B cell (primary cell): ENCODE measurements at regions not wholly inside any gene's neighbourhood (a gene's known extent, or its start where the extent isn't known, plus 50 kb on each side); places are given as distances from the start of the nearest gene placed in this dataset.

ENCODE experiments used
- EZH2 ChIP-seq: IDR thresholded peaks from 2 replicates; pipeline ENCODE4 v1.6.1; 2012; ENCODE audit warnings: borderline replicate concordance, low read depth, mild to moderate bottlenecking, moderate library complexity, low read length; ENCODE audit not compliant: insufficient read depth, poor library complexity, severe bottlenecking
- TF ChIP-seq, protein P1 (sequence below): fragments of 200-600 bp; IDR thresholded peaks from one replicate; pipeline ENCODE4 v1.8.0; 2022; ENCODE audit warnings: antibody characterized with exemption, mild to moderate bottlenecking

DNA sequence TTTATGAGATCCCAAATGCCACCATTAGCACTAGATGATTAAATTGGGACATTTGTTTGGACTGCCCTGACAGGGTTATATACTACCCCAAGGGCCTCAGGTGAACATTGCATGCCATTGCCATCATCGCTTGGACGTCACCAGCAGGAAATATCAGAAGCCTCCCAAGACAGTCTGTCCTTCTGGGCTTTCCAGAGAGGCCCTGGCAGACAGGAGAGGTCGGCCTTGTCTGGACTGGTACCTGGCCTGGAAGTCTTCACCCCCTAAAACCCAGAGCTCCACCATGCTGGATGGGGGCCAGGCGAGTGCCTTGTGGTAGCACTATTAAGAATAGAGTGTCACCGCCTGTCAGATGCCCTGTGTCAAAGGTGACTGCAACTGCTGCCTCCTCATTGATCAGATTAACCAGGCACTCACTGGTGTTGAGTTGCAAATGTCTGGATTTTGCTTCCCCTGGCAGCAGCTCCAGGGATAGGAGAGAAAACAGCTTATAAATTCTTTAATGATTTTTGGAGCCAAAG is 324.1 kb upstream of the RASGRP1 start:
- TF ChIP-seq, protein P1, sequence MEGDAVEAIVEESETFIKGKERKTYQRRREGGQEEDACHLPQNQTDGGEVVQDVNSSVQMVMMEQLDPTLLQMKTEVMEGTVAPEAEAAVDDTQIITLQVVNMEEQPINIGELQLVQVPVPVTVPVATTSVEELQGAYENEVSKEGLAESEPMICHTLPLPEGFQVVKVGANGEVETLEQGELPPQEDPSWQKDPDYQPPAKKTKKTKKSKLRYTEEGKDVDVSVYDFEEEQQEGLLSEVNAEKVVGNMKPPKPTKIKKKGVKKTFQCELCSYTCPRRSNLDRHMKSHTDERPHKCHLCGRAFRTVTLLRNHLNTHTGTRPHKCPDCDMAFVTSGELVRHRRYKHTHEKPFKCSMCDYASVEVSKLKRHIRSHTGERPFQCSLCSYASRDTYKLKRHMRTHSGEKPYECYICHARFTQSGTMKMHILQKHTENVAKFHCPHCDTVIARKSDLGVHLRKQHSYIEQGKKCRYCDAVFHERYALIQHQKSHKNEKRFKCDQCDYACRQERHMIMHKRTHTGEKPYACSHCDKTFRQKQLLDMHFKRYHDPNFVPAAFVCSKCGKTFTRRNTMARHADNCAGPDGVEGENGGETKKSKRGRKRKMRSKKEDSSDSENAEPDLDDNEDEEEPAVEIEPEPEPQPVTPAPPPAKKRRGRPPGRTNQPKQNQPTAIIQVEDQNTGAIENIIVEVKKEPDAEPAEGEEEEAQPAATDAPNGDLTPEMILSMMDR, result no peak
- TF ChIP-seq EZH2, result no peak
